ENCODE measurements at regions not wholly inside any gene's neighbourhood (a gene's known extent, or its start where the extent isn't known, plus 50 kb on each side); places are given as distances from the start of the nearest gene placed in this dataset.

- Mint-ChIP-seq H3K9me3 (ENCODE audit: unreplicated experiment) (peaks cover 5% of the 10 kb centered on the region), H3K27ac (ENCODE audit: unreplicated experiment) (no peak overlapping the region), H3K27me3 (ENCODE audit: low read depth, unreplicated experiment) (no peaks in the 10 kb centered on the region), H3K36me3 (ENCODE audit: low read depth, unreplicated experiment) (no peaks in the 10 kb centered on the region), H3K4me1 (ENCODE audit: low read depth, unreplicated experiment) (no peaks in the 10 kb centered on the region), H3K4me3 (ENCODE audit: unreplicated experiment) (no peak overlapping the region)
- Histone ChIP-seq H3K36me3 (ENCODE audit: insufficient read depth, low read length) (no peaks in the 10 kb centered on the region), H2AFZ (ENCODE audit: low read depth, low read length) (no peak overlapping the region), H3K27ac (ENCODE audit: low read depth, low read length) (no peak overlapping the region), H4K20me1 (ENCODE audit: insufficient read depth, low read length) (no peaks in the 10 kb centered on the region), H3K4me2 (ENCODE audit: low read length) (no peak overlapping the region), H3K4me3 (ENCODE audit: insufficient read depth, low read depth, low read length) (no peak overlapping the region), H3K4me1 (ENCODE audit: insufficient read depth, low read length) (no peaks in the 10 kb centered on the region), H3K9me3 (ENCODE audit: insufficient read depth, low read depth, low read length) (no peaks in the 10 kb centered on the region), H3K27me3 (ENCODE audit: insufficient read depth, low read length) (no peaks in the 10 kb centered on the region), H3K9ac (ENCODE audit: low read length) (no peak overlapping the region), H3K79me2 (ENCODE audit: insufficient read depth, low read length) (no peaks in the 10 kb centered on the region)
- FAIRE-seq, result no peak
- DNase-seq (ENCODE audit: low read depth), result no peak
- TF ChIP-seq EZH2 (IDR thresholded peaks at IDR 0.05; ENCODE audit: insufficient read depth, low read length), result no peak
- no peak for TF ChIP-seq CTCF (IDR thresholded peaks at IDR 0.05; ENCODE audit: insufficient read depth, low read depth, low read length)
Observed at GRCh38 chr1:118636004-118636403, 352.1 kb downstream of the TBX15 start.

- Mint-ChIP-seq H3K27ac (ENCODE audit: unreplicated experiment) (no peak overlapping the region), H3K27me3 (ENCODE audit: low read depth, unreplicated experiment) (no peaks in the 10 kb centered on the region), H3K36me3 (ENCODE audit: low read depth, unreplicated experiment) (no peaks in the 10 kb centered on the region), H3K9me3 (ENCODE audit: unreplicated experiment) (no peaks in the 10 kb centered on the region), H3K4me1 (ENCODE audit: low read depth, unreplicated experiment) (no peaks in the 10 kb centered on the region), H3K4me3 (ENCODE audit: unreplicated experiment) (no peak overlapping the region)
- Histone ChIP-seq H3K36me3 (ENCODE audit: insufficient read depth, low read length) (no peaks in the 10 kb centered on the region), H3K79me2 (ENCODE audit: insufficient read depth, low read length) (no peaks in the 10 kb centered on the region), H3K27ac (ENCODE audit: low read depth, low read length) (no peak overlapping the region), H3K4me2 (ENCODE audit: low read length) (no peak overlapping the region), H3K9ac (ENCODE audit: low read length) (no peak overlapping the region), H2AFZ (ENCODE audit: low read depth, low read length) (no peak overlapping the region), H3K4me1 (ENCODE audit: insufficient read depth, low read length) (no peaks in the 10 kb centered on the region), H3K9me3 (ENCODE audit: insufficient read depth, low read depth, low read length) (peaks cover 3% of the 10 kb centered on the region), H3K4me3 (ENCODE audit: insufficient read depth, low read depth, low read length) (no peak overlapping the region), H3K27me3 (ENCODE audit: insufficient read depth, low read length) (no peaks in the 10 kb centered on the region), H4K20me1 (ENCODE audit: insufficient read depth, low read length) (no peaks in the 10 kb centered on the region)
- TF ChIP-seq EZH2 (IDR thresholded peaks at IDR 0.05; ENCODE audit: insufficient read depth, low read length), result no peak
- no peak for TF ChIP-seq CTCF (IDR thresholded peaks at IDR 0.05; ENCODE audit: insufficient read depth, low read depth, low read length)
- FAIRE-seq (no peak), DNase-seq (ENCODE audit: low read depth) (no peak)
Observed at GRCh38 chr1:118627435-118627834, 360.7 kb downstream of the TBX15 start.

GRCh38 chr1:118621839-118622238 lies 366.3 kb downstream of the TBX15 start:
- no peaks in the 10 kb centered on the region for H3K79me2 ChIP-seq (ENCODE audit: insufficient read depth, low read length)
- no peaks in the 10 kb centered on the region for H3K27me3 ChIP-seq (ENCODE audit: insufficient read depth, low read length)
- no peak overlapping the region for H3K27ac Mint-ChIP-seq (ENCODE audit: unreplicated experiment)
- H3K4me2 ChIP-seq (ENCODE audit: low read length), result no peak overlapping the region
- H3K27ac ChIP-seq (ENCODE audit: low read depth, low read length), result no peak overlapping the region
- no peaks in the 10 kb centered on the region for H3K4me1 Mint-ChIP-seq (ENCODE audit: low read depth, unreplicated experiment)
- no peaks in the 10 kb centered on the region for H3K36me3 Mint-ChIP-seq (ENCODE audit: low read depth, unreplicated experiment)
- no peaks in the 10 kb centered on the region for H3K9me3 Mint-ChIP-seq (ENCODE audit: unreplicated experiment)
- no peak overlapping the region for H3K9ac ChIP-seq (ENCODE audit: low read length)
- no peaks in the 10 kb centered on the region for H3K36me3 ChIP-seq (ENCODE audit: insufficient read depth, low read length)
- TF ChIP-seq CTCF (IDR thresholded peaks at IDR 0.05; ENCODE audit: insufficient read depth, low read depth, low read length) (no peak), EZH2 (IDR thresholded peaks at IDR 0.05; ENCODE audit: insufficient read depth, low read length) (no peak)
- H4K20me1 ChIP-seq (ENCODE audit: insufficient read depth, low read length), result no peaks in the 10 kb centered on the region
- no peaks in the 10 kb centered on the region for H3K27me3 Mint-ChIP-seq (ENCODE audit: low read depth, unreplicated experiment)
- no peak overlapping the region for H3K4me3 ChIP-seq (ENCODE audit: insufficient read depth, low read depth, low read length)
- no peak overlapping the region for H3K4me3 Mint-ChIP-seq (ENCODE audit: unreplicated experiment)
- no peak for DNase-seq (ENCODE audit: low read depth)
- H3K4me1 ChIP-seq (ENCODE audit: insufficient read depth, low read length), result no peaks in the 10 kb centered on the region
- no peak for FAIRE-seq
- H3K9me3 ChIP-seq (ENCODE audit: insufficient read depth, low read depth, low read length), result no peaks in the 10 kb centered on the region
- H2AFZ ChIP-seq (ENCODE audit: low read depth, low read length), result no peak overlapping the region

Measured in astrocyte (in vitro differentiated cells and primary cell).